Gastroesophageal sphincter (tissue), 3 donors: ENCODE measurements at regions not wholly inside any gene's neighbourhood (a gene's known extent, or its start where the extent isn't known, plus 50 kb on each side); places are given as distances from the start of the nearest gene placed in this dataset.

Experiments
- EP300 ChIP-seq: sonication (generic); formaldehyde crosslinking; IDR thresholded peaks from one replicate; pipeline ENCODE4 v1.6.1; 2017; ENCODE audit warnings: antibody characterized with exemption, mild to moderate bottlenecking
- POLR2A ChIP-seq, 2 donors: fragments of 450-650 bp; IDR thresholded peaks; one replicate each; pipeline ENCODE4 v1.6.1; 2017; ENCODE audit warnings: antibody characterized with exemption in 2 of 2, mild to moderate bottlenecking in 2 of 2, moderate library complexity in 1 of 2
- POLR2AphosphoS5 ChIP-seq: sonication (generic); formaldehyde crosslinking; IDR thresholded peaks from one replicate; pipeline ENCODE4 v1.6.1; 2017; ENCODE audit warnings: antibody characterized with exemption
- TF ChIP-seq, protein P1 (sequence below), 4 experiments: fragments of 200-600 bp in 2 of 4; fragments of 450-650 bp in 2 of 4; sonication (generic) in 1 of 4; IDR thresholded peaks; one replicate each; pipeline ENCODE4 v1.5.1; 2017 to 2019; ENCODE audit warnings: antibody characterized with exemption in 4 of 4, mild to moderate bottlenecking in 2 of 4, moderate library complexity in 2 of 4

DNA sequence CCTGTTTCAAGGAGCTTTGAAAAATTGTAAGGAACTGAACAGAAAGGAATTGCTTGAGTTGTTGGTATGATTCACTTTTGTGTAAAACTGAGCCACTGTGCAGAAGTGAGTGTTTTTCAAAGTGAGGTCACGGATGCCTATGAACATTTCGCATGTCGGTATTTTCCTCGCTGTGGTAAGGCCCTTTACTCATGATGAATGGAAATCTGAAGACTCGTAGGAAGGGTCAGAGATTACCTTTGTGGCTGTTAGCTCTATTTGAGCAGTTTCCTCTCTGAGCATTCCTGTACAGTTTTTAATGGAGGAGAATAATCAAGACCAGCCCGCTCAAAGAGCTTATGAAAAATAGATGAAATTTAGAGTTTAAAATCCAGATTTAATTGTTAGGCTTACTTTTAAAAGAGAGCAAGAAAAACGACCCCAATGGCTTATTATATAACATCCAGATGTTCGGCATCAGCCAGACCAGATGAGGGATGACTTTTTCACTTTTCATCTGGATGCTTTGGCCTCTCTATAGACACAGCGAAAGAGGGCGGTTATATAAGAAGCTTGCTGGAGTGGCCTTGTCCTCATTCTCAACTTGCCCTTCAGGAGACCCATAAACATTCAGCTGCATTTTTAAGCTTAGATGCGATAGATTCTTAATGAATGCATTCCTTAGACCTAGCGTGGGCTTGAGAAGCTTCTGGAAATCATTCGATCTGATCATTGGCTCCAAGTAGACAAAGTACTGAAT is 99.5 kb downstream of the CD83 start:
- TF ChIP-seq, protein P1, sequence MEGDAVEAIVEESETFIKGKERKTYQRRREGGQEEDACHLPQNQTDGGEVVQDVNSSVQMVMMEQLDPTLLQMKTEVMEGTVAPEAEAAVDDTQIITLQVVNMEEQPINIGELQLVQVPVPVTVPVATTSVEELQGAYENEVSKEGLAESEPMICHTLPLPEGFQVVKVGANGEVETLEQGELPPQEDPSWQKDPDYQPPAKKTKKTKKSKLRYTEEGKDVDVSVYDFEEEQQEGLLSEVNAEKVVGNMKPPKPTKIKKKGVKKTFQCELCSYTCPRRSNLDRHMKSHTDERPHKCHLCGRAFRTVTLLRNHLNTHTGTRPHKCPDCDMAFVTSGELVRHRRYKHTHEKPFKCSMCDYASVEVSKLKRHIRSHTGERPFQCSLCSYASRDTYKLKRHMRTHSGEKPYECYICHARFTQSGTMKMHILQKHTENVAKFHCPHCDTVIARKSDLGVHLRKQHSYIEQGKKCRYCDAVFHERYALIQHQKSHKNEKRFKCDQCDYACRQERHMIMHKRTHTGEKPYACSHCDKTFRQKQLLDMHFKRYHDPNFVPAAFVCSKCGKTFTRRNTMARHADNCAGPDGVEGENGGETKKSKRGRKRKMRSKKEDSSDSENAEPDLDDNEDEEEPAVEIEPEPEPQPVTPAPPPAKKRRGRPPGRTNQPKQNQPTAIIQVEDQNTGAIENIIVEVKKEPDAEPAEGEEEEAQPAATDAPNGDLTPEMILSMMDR (IDR thresholded peaks at IDR 0.05): no peak
- TF ChIP-seq POLR2AphosphoS5 (no peak), EP300 (no peak), POLR2A (IDR thresholded peaks at IDR 0.05) (no peak)
